Left renal cortex interstitium (tissue), 4 donors: ENCODE measurements at regions not wholly inside any gene's neighbourhood (a gene's known extent, or its start where the extent isn't known, plus 50 kb on each side); places are given as distances from the start of the nearest gene placed in this dataset.
"Not testable (repeated sequence)": the region's sequence is repeated elsewhere in the genome, so short reads cannot be mapped to it uniquely, and the experiment has no call there.

ENCODE experiments used
- DNase-seq, 4 donors: peaks; one replicate each; pipeline ENCODE4 v3.0.0-alpha.2; 2013; ENCODE audit warnings: low read depth in 4 of 4, low spot score in 2 of 4, missing footprints in 1 of 4

GRCh38 chr3:78494851-78495250 is 1272.9 kb downstream of the ROBO1 start:
- no peak for DNase-seq

GRCh38 chr3:78495301-78495700 is 1272.5 kb downstream of the ROBO1 start:
- DNase-seq, result no peak

- DNase-seq, result no peak
Measured at GRCh38 chr3:78496501-78496900, 1271.3 kb downstream of the ROBO1 start.

DNA sequence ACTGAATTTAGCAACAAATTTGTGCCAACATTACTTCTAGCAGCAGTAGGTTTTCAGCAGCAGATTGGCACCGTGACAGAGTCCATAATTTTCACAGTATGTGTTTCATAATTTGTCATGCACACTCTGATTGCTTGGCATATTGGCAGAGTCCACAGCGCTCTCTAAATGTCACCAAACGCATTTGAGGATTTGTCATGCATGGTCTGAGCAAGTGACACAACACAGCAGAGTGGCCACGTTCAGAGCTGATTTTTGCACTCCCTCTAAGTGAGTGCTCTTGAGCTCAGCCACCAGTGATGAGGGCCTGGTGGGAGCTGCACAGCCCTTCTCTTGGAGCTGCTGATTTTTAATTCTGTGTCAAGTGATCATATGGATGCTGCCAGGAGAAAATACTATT is 1270.8 kb downstream of the ROBO1 start:
- DNase-seq, result no peak

DNA sequence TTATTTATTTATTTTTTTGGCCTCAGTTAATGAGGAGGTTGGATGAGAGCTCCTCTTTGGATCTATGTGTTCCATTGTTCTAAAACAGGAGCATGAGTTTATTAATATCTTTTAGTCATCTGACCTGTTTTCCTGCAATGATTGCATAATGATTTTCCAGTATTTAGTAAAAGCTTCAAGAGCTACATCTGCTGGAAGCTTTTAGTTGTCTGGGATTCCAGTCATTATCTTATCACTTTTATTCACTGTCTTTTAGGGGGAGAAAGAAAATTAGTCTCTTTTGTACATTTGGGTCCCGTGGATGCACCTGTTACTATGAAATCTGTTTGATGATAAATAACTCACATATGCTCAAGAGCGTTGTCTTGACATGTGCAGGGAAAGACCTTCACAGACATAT is 1270.0 kb downstream of the ROBO1 start:
- DNase-seq, result no peak

DNA sequence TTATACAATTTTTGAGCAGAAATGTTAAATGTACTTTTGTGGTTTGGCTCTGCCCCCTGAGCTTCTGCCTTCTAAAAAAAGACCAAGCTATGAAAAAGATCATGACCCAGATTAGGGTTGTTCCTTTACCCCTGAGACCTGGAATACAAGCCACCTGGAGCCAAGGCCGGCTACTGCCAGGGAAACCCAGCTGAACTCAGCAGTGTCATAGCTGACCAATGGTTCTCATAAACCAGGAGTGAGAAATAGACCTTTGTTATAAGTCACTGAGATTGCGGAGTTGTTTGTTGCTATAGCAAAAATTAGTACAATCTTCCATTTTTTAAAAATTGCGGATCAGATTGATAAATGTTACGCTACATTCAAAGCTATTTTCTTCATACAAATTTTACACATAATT is 1261.7 kb downstream of the ROBO1 start:
- DNase-seq, result no peak

DNA sequence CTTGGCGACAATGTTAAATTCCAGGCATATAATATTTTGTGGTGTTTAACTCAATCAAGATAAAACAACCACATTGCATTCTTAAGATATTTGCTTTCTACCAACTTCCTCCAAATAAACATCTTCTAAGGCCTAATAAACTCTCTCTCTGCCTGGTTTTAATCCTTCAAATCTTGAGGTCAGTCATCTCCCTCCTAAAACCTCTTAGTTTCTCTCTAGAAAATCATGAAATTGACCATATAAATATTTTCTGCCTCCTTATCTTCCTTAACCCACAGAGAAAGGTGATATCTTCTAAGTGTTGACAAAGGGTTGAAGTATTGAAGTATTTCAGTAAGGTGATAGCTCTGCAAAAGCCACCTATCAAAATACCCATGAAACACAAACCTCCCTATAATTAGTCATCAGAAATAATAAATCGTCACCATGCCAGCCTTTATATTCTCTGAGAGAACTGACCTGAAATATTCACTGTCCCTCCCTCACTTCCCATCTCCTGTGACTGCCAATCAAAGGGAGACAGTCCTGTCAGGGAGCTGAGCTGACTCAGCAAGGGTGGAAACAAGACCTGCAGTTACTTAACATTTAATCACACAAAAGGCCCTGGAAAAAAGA is 1261.1 kb downstream of the ROBO1 start:
- DNase-seq, result peak in 1 of 4 donors; percentile 23

DNA sequence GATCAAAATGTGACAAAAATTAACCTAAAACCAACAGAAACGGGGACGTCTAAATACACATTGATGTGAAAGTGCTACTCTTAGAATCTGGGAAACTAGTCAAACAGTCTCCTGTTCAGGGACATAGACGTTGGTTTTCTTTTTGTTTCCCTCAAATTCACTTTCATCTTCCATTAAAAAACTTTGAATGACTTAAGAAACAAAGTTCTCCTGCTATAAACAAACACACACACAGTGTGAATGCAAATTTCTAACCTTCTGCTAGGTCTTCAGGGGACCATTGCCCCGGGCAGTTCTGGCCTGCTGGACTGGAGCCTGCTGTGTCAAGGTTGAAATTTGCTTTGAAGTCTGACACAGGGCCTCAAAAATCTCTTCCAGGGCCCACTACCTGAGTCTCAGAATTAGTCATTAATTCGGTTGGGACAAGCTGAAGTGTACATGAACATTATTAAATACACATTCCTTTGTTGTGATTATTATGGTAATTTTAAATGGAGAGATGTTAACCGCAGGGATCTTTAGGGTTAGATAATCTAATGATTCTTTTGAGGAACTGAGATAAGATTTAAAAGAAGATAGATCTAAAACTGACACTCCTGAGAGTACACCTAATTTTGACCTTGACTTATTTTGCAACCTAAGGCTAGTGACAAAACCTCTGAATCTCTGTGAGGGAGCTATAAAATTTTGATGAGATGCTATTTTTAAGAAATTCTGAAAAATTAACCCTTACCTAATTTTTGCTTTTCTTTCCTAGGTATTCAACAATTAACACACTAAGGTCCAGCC is 1260.4 kb downstream of the ROBO1 start:
- peak in 1 of 4 donors; percentile 21 for DNase-seq

GRCh38 chr3:78511840-78512239 is 1256.0 kb downstream of the ROBO1 start:
- DNase-seq, result no peak

- not testable (repeated sequence) for DNase-seq
Measured at GRCh38 chr3:78512786-78513185, 1255.0 kb downstream of the ROBO1 start.

GRCh38 chr3:78516437-78516836 is 1251.4 kb downstream of the ROBO1 start:
- no peak for DNase-seq

DNA sequence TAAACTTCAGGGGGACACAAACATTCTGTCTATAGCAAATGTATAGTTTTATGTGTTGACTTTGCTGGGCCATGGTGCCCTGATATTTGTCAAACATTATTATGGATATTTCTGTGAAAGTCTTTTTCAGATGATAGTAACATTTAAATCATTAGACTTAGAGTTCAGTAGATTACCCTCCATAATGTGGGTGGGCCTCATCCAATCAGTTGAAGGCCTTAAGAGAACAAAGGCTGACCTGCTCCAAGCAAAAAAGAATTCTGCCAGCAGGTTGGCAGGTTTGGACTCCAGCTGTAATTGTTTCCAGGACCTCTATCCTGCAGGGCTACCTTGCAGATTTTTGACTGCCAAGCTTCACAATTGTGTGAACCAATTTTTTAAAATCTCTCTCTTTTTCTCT is 1250.9 kb downstream of the ROBO1 start:
- DNase-seq, result no peak

DNA sequence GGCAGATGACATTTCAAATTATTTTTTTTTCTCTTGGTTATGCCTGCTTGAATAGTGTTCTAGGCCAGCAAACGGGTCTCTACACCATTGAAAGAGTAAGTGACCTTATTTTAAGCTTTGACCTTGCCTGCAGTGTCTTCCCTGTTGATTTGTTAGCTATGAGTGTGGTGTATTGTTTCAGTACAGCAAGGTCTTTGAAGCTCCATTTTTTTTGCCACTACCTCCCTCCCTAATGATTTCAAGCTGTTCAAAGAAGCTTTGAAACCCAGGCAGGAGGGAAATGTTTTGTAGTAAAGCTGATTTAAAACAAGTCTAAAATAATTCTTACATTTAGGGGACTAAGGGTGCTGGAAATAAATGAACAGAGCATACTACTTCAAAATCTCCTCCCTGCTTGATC is 1249.8 kb downstream of the ROBO1 start:
- peak in 1 of 4 donors; percentile 34 for DNase-seq

DNA sequence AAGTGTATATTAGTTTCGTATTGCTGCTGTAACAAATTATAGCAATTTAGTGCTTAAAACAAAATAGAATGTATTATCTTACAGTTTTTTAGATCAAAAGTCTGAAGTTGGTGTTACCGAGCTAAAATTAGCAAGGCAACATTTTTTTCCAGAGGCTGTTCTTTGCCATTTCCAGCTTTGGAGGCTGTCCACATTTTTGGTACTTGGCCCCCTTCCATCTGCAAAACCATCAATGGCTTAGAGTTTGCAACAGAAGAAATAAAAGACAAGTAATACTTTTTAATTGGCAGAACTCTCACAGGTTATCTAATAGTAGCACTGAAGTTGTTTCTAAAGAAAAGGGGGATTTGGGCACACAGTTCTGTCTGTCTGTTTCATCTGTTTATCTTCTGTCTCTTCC is 1248.5 kb downstream of the ROBO1 start:
- DNase-seq, result no peak

DNA sequence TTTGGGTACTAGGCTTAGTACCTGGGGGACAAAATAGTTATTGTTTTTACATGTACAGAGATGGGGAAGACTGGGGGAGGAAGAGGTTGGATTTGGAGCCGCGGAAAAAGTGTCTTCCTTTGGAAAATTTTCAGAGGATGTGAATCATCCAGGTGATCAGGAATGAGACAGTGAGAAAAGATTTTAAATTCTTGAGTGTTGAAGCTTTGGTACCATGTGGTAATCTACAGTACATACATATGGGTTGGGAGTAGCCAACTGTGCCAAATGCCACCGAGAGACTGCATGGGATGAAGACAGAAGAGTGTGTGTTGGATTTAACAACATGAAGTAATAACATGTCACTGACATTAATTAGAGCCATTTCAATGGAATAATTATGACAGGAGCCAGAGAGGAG is 1238.2 kb downstream of the ROBO1 start:
- DNase-seq, result no peak

DNA sequence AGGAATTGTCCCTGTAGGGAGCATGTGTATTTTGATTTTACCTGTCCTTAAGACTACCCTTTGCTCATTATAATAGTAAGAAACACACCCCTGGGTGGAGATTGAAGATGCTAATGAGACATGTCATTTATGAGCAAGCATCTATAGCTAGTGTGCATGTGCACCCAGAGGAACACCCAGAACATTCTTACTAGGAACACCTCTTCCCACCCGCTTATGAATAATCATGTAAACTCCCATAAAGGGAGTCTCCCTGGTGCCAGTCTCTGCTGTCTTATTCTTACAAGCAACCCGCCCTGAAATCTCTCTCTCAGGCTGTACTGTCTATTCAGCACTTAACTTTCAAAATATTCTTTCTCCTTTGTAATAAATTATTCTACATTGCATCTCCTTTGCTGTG is 1227.3 kb downstream of the ROBO1 start:
- no peak for DNase-seq

- no peak for DNase-seq
Measured at GRCh38 chr3:78545827-78546226, 1222.0 kb downstream of the ROBO1 start.
